Fibroblast of lung (primary cell): ENCODE measurements at regions not wholly inside any gene's neighbourhood (a gene's known extent, or its start where the extent isn't known, plus 50 kb on each side); places are given as distances from the start of the nearest gene placed in this dataset.

ENCODE experiments used
- EZH2 ChIP-seq: IDR thresholded peaks from 2 replicates; pipeline ENCODE4 v1.5.1; 2012; ENCODE audit warnings: low read length, control low read depth, mild to moderate bottlenecking; ENCODE audit errors: missing control alignments
- TF ChIP-seq, protein P1 (sequence below), 2 donors: IDR thresholded peaks in 1 of 2; conservative IDR thresholded peaks in 1 of 2; 1 replicate in 1 of 2; 2 replicates in 1 of 2; pipeline ENCODE4 v1.5.1; 2011 to 2012; ENCODE audit warnings: low read length in 2 of 2, control low read depth in 1 of 2, inconsistent platforms in 1 of 2, low read depth in 1 of 2, mild to moderate bottlenecking in 1 of 2

GRCh38 chr3:55380561-55380960, 106.5 kb downstream of the WNT5A start:
- TF ChIP-seq, protein P1, sequence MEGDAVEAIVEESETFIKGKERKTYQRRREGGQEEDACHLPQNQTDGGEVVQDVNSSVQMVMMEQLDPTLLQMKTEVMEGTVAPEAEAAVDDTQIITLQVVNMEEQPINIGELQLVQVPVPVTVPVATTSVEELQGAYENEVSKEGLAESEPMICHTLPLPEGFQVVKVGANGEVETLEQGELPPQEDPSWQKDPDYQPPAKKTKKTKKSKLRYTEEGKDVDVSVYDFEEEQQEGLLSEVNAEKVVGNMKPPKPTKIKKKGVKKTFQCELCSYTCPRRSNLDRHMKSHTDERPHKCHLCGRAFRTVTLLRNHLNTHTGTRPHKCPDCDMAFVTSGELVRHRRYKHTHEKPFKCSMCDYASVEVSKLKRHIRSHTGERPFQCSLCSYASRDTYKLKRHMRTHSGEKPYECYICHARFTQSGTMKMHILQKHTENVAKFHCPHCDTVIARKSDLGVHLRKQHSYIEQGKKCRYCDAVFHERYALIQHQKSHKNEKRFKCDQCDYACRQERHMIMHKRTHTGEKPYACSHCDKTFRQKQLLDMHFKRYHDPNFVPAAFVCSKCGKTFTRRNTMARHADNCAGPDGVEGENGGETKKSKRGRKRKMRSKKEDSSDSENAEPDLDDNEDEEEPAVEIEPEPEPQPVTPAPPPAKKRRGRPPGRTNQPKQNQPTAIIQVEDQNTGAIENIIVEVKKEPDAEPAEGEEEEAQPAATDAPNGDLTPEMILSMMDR (conservative IDR thresholded peaks at IDR 0.05 in 1 of 2, IDR thresholded peaks at IDR 0.05 in 1 of 2; ENCODE audit: low read depth in 1 of 2, low read length in 2 of 2) = no peak
- TF ChIP-seq EZH2 = no peak
